ENCODE measurements at regions not wholly inside any gene's neighbourhood (a gene's known extent, or its start where the extent isn't known, plus 50 kb on each side); places are given as distances from the start of the nearest gene placed in this dataset.
"Not testable (repeated sequence)": the region's sequence is repeated elsewhere in the genome, so short reads cannot be mapped to it uniquely, and the experiment has no call there.

DNA sequence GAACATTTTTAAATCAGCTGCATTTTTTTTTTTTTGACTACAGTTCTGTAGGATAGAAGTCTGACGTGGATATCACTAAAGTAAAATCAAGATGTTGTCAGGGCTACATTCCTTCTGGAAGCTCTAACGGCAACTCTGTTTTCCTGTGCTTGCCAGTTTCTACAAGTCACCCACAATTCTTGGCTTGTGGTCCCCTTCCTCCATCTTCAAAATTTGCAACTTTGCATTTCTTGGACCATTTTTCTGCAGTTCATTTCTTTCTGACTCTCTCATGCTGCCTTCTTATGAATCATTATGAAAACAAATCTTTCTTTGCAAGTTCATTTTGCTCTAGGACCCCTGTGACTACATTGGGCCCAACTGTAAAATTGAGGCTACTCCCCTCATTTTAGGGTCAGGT, 367.9 kb downstream of the DSC3 start:
- no peak overlapping the region for H4K91ac ChIP-seq (ENCODE audit: insufficient read length, low read depth, low read length)
- no peak overlapping the region for H3K18ac ChIP-seq (ENCODE audit: insufficient read length, low read depth, low read length)
- H2BK12ac ChIP-seq (ENCODE audit: insufficient read length, low read depth, low read length), result no peak overlapping the region
- H3K36me3 Mint-ChIP-seq (ENCODE audit: insufficient read depth in 1 of 3, low read depth in 3 of 3), result peaks cover 0 to 8% (median 3%) of the 10 kb centered on the region in 3 experiments; a peak in 3 of 7 replicates
- H2BK5ac ChIP-seq (ENCODE audit: insufficient read length, low read length), result no peak overlapping the region
- H3K27ac ChIP-seq (ENCODE audit: insufficient read length, low read depth, low read length), result no peak overlapping the region
- H3K4me3 Mint-ChIP-seq, result no peak overlapping the region
- H3K4me1 Mint-ChIP-seq, result no peaks in the 10 kb centered on the region
- H2AFZ ChIP-seq (ENCODE audit: low read length), result no peak overlapping the region
- no peak overlapping the region for H3K23ac ChIP-seq (ENCODE audit: insufficient read length, low read depth, low read length)
- H3K4me2 ChIP-seq (ENCODE audit: insufficient read depth, insufficient read length, low read length), result no peak overlapping the region
- no peak overlapping the region for H2BK15ac ChIP-seq (ENCODE audit: low read depth, low read length)
- no peak overlapping the region for H3T11ph ChIP-seq (ENCODE audit: low read length)
- no peaks in the 10 kb centered on the region for H3K27me3 Mint-ChIP-seq (ENCODE audit: low read depth)
- no peak overlapping the region for H2AK5ac ChIP-seq (ENCODE audit: insufficient read length, low read length)
- TF ChIP-seq, protein P1, sequence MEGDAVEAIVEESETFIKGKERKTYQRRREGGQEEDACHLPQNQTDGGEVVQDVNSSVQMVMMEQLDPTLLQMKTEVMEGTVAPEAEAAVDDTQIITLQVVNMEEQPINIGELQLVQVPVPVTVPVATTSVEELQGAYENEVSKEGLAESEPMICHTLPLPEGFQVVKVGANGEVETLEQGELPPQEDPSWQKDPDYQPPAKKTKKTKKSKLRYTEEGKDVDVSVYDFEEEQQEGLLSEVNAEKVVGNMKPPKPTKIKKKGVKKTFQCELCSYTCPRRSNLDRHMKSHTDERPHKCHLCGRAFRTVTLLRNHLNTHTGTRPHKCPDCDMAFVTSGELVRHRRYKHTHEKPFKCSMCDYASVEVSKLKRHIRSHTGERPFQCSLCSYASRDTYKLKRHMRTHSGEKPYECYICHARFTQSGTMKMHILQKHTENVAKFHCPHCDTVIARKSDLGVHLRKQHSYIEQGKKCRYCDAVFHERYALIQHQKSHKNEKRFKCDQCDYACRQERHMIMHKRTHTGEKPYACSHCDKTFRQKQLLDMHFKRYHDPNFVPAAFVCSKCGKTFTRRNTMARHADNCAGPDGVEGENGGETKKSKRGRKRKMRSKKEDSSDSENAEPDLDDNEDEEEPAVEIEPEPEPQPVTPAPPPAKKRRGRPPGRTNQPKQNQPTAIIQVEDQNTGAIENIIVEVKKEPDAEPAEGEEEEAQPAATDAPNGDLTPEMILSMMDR (conservative IDR thresholded peaks at IDR 0.05), result no peak
- H3K27me3 ChIP-seq (ENCODE audit: insufficient read depth, low read length), result no peaks in the 10 kb centered on the region
- H3K4me1 ChIP-seq (ENCODE audit: insufficient read depth, low read length), result no peaks in the 10 kb centered on the region
- H3K79me2 ChIP-seq (ENCODE audit: insufficient read depth, low read length), result no peaks in the 10 kb centered on the region
- H2BK120ac ChIP-seq (ENCODE audit: low read depth, low read length, poor library complexity, severe bottlenecking), result no peak overlapping the region
- no peak overlapping the region for H4K8ac ChIP-seq (replicated peaks; ENCODE audit: insufficient read length, low read depth, low read length)
- WGBS (ENCODE audit: extremely low coverage, insufficient read length, low lambda C conversion rate), result no CpG with 5 or more reads among the region's 2 CpGs
- H3K9me3 Mint-ChIP-seq, result peaks cover 3 to 12% of the 10 kb centered on the region in 2 experiments; a peak in 4 of 5 replicates
- no peak overlapping the region for H2BK20ac ChIP-seq (ENCODE audit: low read depth, low read length, poor library complexity, severe bottlenecking)
- no peak overlapping the region for H3K27ac Mint-ChIP-seq
- H4K20me1 ChIP-seq (ENCODE audit: control insufficient read depth, insufficient read depth, insufficient read length), result no peaks in the 10 kb centered on the region
- H3K4ac ChIP-seq (ENCODE audit: low read depth, low read length), result no peak overlapping the region
- H3K79me1 ChIP-seq (ENCODE audit: insufficient read depth, low read depth, low read length, poor library complexity, severe bottlenecking), result no peaks in the 10 kb centered on the region
- no peak overlapping the region for H3K56ac ChIP-seq (ENCODE audit: insufficient read length, low read depth, low read length)
- no peak overlapping the region for H3K14ac ChIP-seq (ENCODE audit: insufficient read depth, low read length)
- DNase-seq, result no peak
- no peak overlapping the region for H3K9ac ChIP-seq (ENCODE audit: extremely low read depth, insufficient read length, low read length)
- H3K9me3 ChIP-seq (ENCODE audit: control insufficient read depth, low read depth, low read length), result no peaks in the 10 kb centered on the region
- no peak overlapping the region for H4K5ac ChIP-seq (ENCODE audit: insufficient read length, low read depth, low read length)
- H3K23me2 ChIP-seq (ENCODE audit: insufficient read length, low read depth, low read length, poor library complexity, severe bottlenecking), result no peaks in the 10 kb centered on the region

DNA sequence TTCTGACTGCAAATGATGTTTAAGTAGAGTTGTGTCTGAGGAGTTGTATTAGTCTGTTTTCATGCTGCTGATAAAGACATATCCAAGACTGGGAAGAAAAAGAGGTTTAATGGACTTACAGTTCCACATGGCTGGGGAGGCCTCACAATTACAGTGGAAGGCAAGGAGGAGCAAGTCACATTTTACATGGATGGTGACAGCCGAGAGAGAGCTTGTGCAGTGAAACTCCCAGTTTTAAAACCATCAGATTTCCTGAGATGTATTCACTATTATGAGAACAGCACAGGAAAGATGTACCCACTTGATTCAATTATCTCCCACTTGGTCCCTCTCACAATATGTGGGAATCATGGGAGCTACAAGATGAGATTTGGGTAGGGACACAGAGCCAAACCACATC, 370.1 kb downstream of the DSC3 start:
- not testable (repeated sequence) for H3K4me3 Mint-ChIP-seq; H3K23ac ChIP-seq (ENCODE audit: insufficient read length, low read depth, low read length); H3K9me3 ChIP-seq (ENCODE audit: control insufficient read depth, low read depth, low read length); H4K8ac ChIP-seq (replicated peaks; ENCODE audit: insufficient read length, low read depth, low read length); H2BK12ac ChIP-seq (ENCODE audit: insufficient read length, low read depth, low read length); H3K9ac ChIP-seq (ENCODE audit: extremely low read depth, insufficient read length, low read length); H3K4ac ChIP-seq (ENCODE audit: low read depth, low read length); H3K79me2 ChIP-seq (ENCODE audit: insufficient read depth, low read length); H2AFZ ChIP-seq (ENCODE audit: low read length); H3K4me1 ChIP-seq (ENCODE audit: insufficient read depth, low read length); H2BK15ac ChIP-seq (ENCODE audit: low read depth, low read length); H3K27ac ChIP-seq (ENCODE audit: insufficient read length, low read depth, low read length); H3K56ac ChIP-seq (ENCODE audit: insufficient read length, low read depth, low read length); H3K4me1 Mint-ChIP-seq; H3K4me2 ChIP-seq (ENCODE audit: insufficient read depth, insufficient read length, low read length); H2BK20ac ChIP-seq (ENCODE audit: low read depth, low read length, poor library complexity, severe bottlenecking); H3K27me3 ChIP-seq (ENCODE audit: insufficient read depth, low read length); H3K14ac ChIP-seq (ENCODE audit: insufficient read depth, low read length); H3K18ac ChIP-seq (ENCODE audit: insufficient read length, low read depth, low read length); H4K20me1 ChIP-seq (ENCODE audit: control insufficient read depth, insufficient read depth, insufficient read length); H2AK5ac ChIP-seq (ENCODE audit: insufficient read length, low read length); H3K79me1 ChIP-seq (ENCODE audit: insufficient read depth, low read depth, low read length, poor library complexity, severe bottlenecking); H3K27me3 Mint-ChIP-seq (ENCODE audit: low read depth); H4K5ac ChIP-seq (ENCODE audit: insufficient read length, low read depth, low read length); H3T11ph ChIP-seq (ENCODE audit: low read length); H3K23me2 ChIP-seq (ENCODE audit: insufficient read length, low read depth, low read length, poor library complexity, severe bottlenecking); H3K27ac Mint-ChIP-seq; H2BK120ac ChIP-seq (ENCODE audit: low read depth, low read length, poor library complexity, severe bottlenecking); H2BK5ac ChIP-seq (ENCODE audit: insufficient read length, low read length); DNase-seq; H4K91ac ChIP-seq (ENCODE audit: insufficient read length, low read depth, low read length)
- Mint-ChIP-seq H3K9me3 (peaks cover 15 to 23% of the 10 kb centered on the region in 2 experiments; a peak in 4 of 5 replicates), H3K36me3 (ENCODE audit: insufficient read depth in 1 of 3, low read depth in 3 of 3) (peaks cover 6 to 21% (median 9%) of the 10 kb centered on the region in 3 experiments; a peak in 6 of 7 replicates)
- WGBS (ENCODE audit: extremely low coverage, insufficient read length, low lambda C conversion rate), result no CpG with 5 or more reads among the region's 1 CpG
